Cerebellar cortex (tissue), 1 donor: ENCODE measurements at regions not wholly inside any gene's neighbourhood (a gene's known extent, or its start where the extent isn't known, plus 50 kb on each side); places are given as distances from the start of the nearest gene placed in this dataset.

Source experiments
- DNase-seq: peaks from one replicate; pipeline ENCODE4 v3.0.0-alpha.2; 2015; ENCODE audit warnings: low spot score

- DNase-seq, result no peak
Observed at GRCh38 chr11:16685914-16686313, 52.5 kb upstream of the C11orf58 start.

GRCh38 chr11:16678466-16679116 lies 59.9 kb upstream of the C11orf58 start:
- no peak for DNase-seq

- DNase-seq, result no peak
Observed at GRCh38 chr11:16669799-16670415, 68.5 kb upstream of the C11orf58 start.

- DNase-seq, result no peak
Observed at GRCh38 chr11:16632295-16633200, 105.9 kb upstream of the C11orf58 start.

- DNase-seq, result no peak
Observed at GRCh38 chr11:16630651-16631050, 107.8 kb upstream of the C11orf58 start.

GRCh38 chr11:16618431-16618830 lies 120.0 kb upstream of the C11orf58 start:
- DNase-seq, result no peak

- no peak for DNase-seq
Observed at GRCh38 chr11:16615480-16615879, 123.0 kb upstream of the C11orf58 start.

- peak; percentile 83 for DNase-seq
Observed at GRCh38 chr11:16613512-16614381, 124.7 kb upstream of the C11orf58 start.

GRCh38 chr11:16613262-16613511 lies 125.3 kb upstream of the C11orf58 start:
- DNase-seq, result no peak

GRCh38 chr11:16612566-16613261 lies 125.7 kb upstream of the C11orf58 start:
- no peak for DNase-seq

- no peak for DNase-seq
Observed at GRCh38 chr11:16611926-16612565, 126.4 kb upstream of the C11orf58 start.

- no peak for DNase-seq
Observed at GRCh38 chr11:16611401-16611921, 127.0 kb upstream of the C11orf58 start.

GRCh38 chr11:16610738-16611388 lies 127.6 kb upstream of the C11orf58 start:
- no peak for DNase-seq

- DNase-seq, result no peak
Observed at GRCh38 chr11:16610213-16610737, 128.2 kb upstream of the C11orf58 start.

- no peak for DNase-seq
Observed at GRCh38 chr11:16609769-16610168, 128.7 kb upstream of the C11orf58 start.

GRCh38 chr11:16607675-16608644 lies 130.5 kb upstream of the C11orf58 start:
- DNase-seq, result no peak

- no peak for DNase-seq
Observed at GRCh38 chr11:16606784-16607674, 131.4 kb upstream of the C11orf58 start.
